HepG2 (cell line): ENCODE measurements at regions not wholly inside any gene's neighbourhood (a gene's known extent, or its start where the extent isn't known, plus 50 kb on each side); places are given as distances from the start of the nearest gene placed in this dataset.
A peak's percentile ranks its signal among the peaks of the same experiment; 100 is the strongest.

ENCODE experiments used
- ATAC-seq: fragments of 200-7000 bp; cut with Tn5 transposase; 3 replicates; pipeline ENCODE4 v1.9.1; 2020; ENCODE audit warnings: mild to moderate bottlenecking, moderate library complexity
- BruUV-seq: library from RNA; stranded (reverse); fragments of 400-500 nt; replicated peaks from 2 replicates; lab custom pipeline; 2021; lab: Mats Ljungman, UMichigan
- CTCF ChIA-PET: fragments of 300-600 bp; formaldehyde crosslinking; extraction: SDS; loops from one replicate; lab custom pipeline; 2021; ENCODE audit warnings: low total read pairs, inconsistent platforms, low intra/inter-chr PET ratio; lab: Yijun Ruan, JAX
- POLR2A ChIA-PET: fragments of 350-600 bp; sonication (Branson Sonifier 250); formaldehyde crosslinking; loops from one replicate; lab custom pipeline; 2020; ENCODE audit warnings: antibody characterized with exemption, inconsistent platforms; lab: Yijun Ruan, JAX
- DNase-seq: peaks from one replicate; pipeline ENCODE4 v3.0.0-alpha.2; 2015; ENCODE audit warnings: low spot score
- FAIRE-seq: peaks from 3 replicates; lab custom pipeline; 2011; peaks lifted over from hg19 to GRCh38; lab: Jason Lieb, UNC
- H2AFZ ChIP-seq: one replicate; pipeline ENCODE4 v1.6.1; 2011; ENCODE audit warnings: low read length, inconsistent platforms
- H3K27ac ChIP-seq: fragments of 300-600 bp; 3 replicates; pipeline ENCODE4 v1.8.0; 2011; ENCODE audit warnings: mixed run types, mild to moderate bottlenecking, mixed read lengths, low read length, inconsistent platforms; ENCODE audit not compliant: insufficient read depth; ENCODE audit errors: extremely low read length
- H3K27me3 ChIP-seq, 2 experiments: fragments of 200-600 bp in 1 of 2; 2 replicates in 1 of 2; 3 replicates in 1 of 2; pipeline versions ENCODE4 v1.6.0 to v1.8.0; 2011; ENCODE audit warnings: low read length in 2 of 2, mild to moderate bottlenecking in 2 of 2, moderate library complexity in 2 of 2, inconsistent platforms in 1 of 2; ENCODE audit not compliant: insufficient read depth in 2 of 2, control insufficient read depth in 1 of 2
- H3K36me3 ChIP-seq, 2 experiments: fragments of 200-600 bp in 1 of 2; replicated peaks in 1 of 2; 2 replicates in 1 of 2; 3 replicates in 1 of 2; pipeline versions ENCODE4 v1.5.1 to v1.8.0; 2011; ENCODE audit warnings: low read length in 2 of 2, inconsistent platforms in 1 of 2; ENCODE audit not compliant: insufficient read depth in 2 of 2, control insufficient read depth in 1 of 2
- H3K4me1 ChIP-seq: 2 replicates; pipeline ENCODE4 v1.5.1; 2012; ENCODE audit warnings: low read length, inconsistent platforms; ENCODE audit not compliant: insufficient read depth
- H3K4me2 ChIP-seq: 2 replicates; pipeline ENCODE4 v1.6.0; 2011; ENCODE audit warnings: low read depth, low read length, inconsistent platforms
- H3K4me3 ChIP-seq, 3 experiments: fragments of 200-600 bp in 1 of 3; sonication (generic), shearing (Covaris generic) in 1 of 3; replicated peaks in 1 of 3; 2 replicates each; pipeline ENCODE4 v1.5.1; 2011 to 2016; ENCODE audit warnings: low read length in 3 of 3, inconsistent platforms in 2 of 3, low read depth in 2 of 3, mild to moderate bottlenecking in 2 of 3, control low read depth in 1 of 3, mixed read lengths in 1 of 3; ENCODE audit not compliant: insufficient read depth in 1 of 3
- H3K79me2 ChIP-seq: one replicate; pipeline ENCODE4 v1.6.1; 2011; ENCODE audit warnings: low read length, inconsistent platforms; ENCODE audit not compliant: insufficient read depth
- H3K9ac ChIP-seq: 2 replicates; pipeline ENCODE4 v1.6.0; 2011; ENCODE audit warnings: mild to moderate bottlenecking, low read depth, low read length, inconsistent platforms; ENCODE audit not compliant: insufficient read depth
- H3K9me3 ChIP-seq: 2 replicates; pipeline ENCODE4 v1.5.1; 2012; ENCODE audit warnings: mild to moderate bottlenecking, low read length
- H4K20me1 ChIP-seq: 2 replicates; pipeline ENCODE4 v1.6.0; 2011; ENCODE audit warnings: inconsistent platforms, mild to moderate bottlenecking, low read length, moderate library complexity; ENCODE audit not compliant: insufficient read depth
- CEBPB ChIP-seq: IDR thresholded peaks from 2 replicates; pipeline ENCODE4 v1.6.1; 2011; ENCODE audit warnings: low read depth, low read length, improper control_type of control experiment, borderline replicate concordance
- HNF4A ChIP-seq: sonication (generic); formaldehyde crosslinking; IDR thresholded peaks from 2 replicates; pipeline ENCODE4 v1.4.0; 2020; ENCODE audit warnings: missing genetic modification reagents
- HNRNPK ChIP-seq: fragments of 200-400 bp; formaldehyde crosslinking; IDR thresholded peaks from 2 replicates; pipeline ENCODE4 v1.6.1; 2018; ENCODE audit warnings: low read length, low read depth, moderate library complexity, mild to moderate bottlenecking; ENCODE audit not compliant: poor library complexity, severe bottlenecking
- MNT ChIP-seq: fragments of 450-650 bp; IDR thresholded peaks from 2 replicates; pipeline ENCODE4 v1.6.1; 2016
- MYC ChIP-seq: sonication (generic); formaldehyde crosslinking; IDR thresholded peaks from 2 replicates; pipeline ENCODE4 v1.9.0; 2021; ENCODE audit warnings: missing genetic modification reagents, borderline replicate concordance
- TFDP1 ChIP-seq: IDR thresholded peaks from 2 replicates; pipeline ENCODE4 v1.6.1; 2016; ENCODE audit warnings: missing compliant biosample characterization, missing genetic modification reagents, borderline replicate concordance
- ZFP90 ChIP-seq: sonication (generic); formaldehyde crosslinking; IDR thresholded peaks from 2 replicates; pipeline ENCODE4 v1.8.0; 2022; ENCODE audit warnings: missing genetic modification reagents, mild to moderate bottlenecking, inconsistent platforms, borderline replicate concordance
- ZFX ChIP-seq: sonication (generic); formaldehyde crosslinking; IDR thresholded peaks from 2 replicates; pipeline ENCODE4 v1.4.0; 2020; ENCODE audit warnings: mild to moderate bottlenecking, low read depth, missing genetic modification reagents, moderate library complexity
- ZNF432 ChIP-seq: sonication (generic); formaldehyde crosslinking; IDR thresholded peaks from 2 replicates; pipeline ENCODE4 v1.5.0; 2020; ENCODE audit warnings: missing genetic modification reagents, mild to moderate bottlenecking, borderline replicate concordance
- ZNF678 ChIP-seq: sonication (generic); formaldehyde crosslinking; IDR thresholded peaks from 2 replicates; pipeline ENCODE4 v1.4.0; 2020; ENCODE audit warnings: mild to moderate bottlenecking, missing genetic modification reagents
- WGBS: methylation state at CpG from one replicate; pipeline ENCODE4 v1.1.6; 2017; ENCODE audit warnings: low lambda C conversion rate; 5-methylcytosine and 5-hydroxymethylcytosine counted together
- in situ Hi-C: cut with HindIII; loops from 2 replicates; pipeline ENCODE4 v1.10.0; 2017; ENCODE audit warnings: low pct_unique_long_range_greater_than_20kb; ENCODE audit not compliant: extremely low pct_ligation_motif_present
- intact Hi-C: fragments of 100-400 bp; cut with micrococcal nuclease; formaldehyde crosslinking; loops from one replicate; pipeline ENCODE4 v1.10.0; 2022; ENCODE audit not compliant: unreplicated experiment
- TF ChIP-seq, protein P1 (sequence below): sonication (generic); formaldehyde crosslinking; IDR thresholded peaks from 2 replicates; pipeline ENCODE4 v1.4.0; 2020; ENCODE audit warnings: missing genetic modification reagents
- TF ChIP-seq, protein P2 (sequence below): sonication (generic); formaldehyde crosslinking; IDR thresholded peaks from 2 replicates; pipeline ENCODE4 v1.4.0; 2020; ENCODE audit warnings: missing genetic modification reagents

DNA sequence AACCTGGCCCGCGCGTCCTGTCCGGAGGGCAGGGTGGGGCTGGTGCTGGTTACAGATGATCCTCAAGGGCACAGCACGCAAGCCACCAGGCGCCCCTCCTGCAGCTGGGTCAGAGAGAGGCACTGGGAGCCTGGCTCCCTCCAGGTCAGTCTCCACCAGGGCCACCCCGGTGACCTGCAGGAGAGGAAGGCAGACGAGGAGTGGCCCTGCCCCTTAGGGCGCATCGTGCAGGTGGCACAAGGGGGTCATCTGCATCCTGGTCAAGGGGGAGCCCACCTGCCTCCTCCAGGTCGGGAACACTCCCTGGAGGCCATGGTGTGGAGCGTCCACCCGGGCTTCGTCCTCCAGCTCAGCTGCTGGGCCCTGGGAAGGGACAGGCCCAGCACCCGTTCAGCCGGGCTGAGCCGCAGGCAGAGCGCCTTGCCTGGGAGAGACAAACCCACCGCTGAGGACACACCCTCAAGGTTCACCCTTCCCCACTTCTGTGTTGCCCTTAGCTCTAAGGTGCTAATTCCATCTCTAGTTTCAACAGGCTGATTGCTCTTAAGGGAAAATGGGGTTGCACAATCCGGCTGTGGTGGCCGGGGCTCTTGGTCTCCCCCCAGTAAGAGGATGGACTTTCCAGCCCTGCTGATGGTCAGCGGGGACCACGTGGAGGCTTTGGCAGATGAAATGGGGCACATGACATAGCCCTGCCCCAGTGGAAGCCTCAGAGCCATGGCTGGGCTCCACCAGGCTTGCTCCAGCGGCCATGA lies 63.2 kb downstream of the SIK1 start:
- in situ Hi-C loops (no loop called here), intact Hi-C loops (loop anchor here (2.0 kb wide), 1 partner anchor 71 kb away; no protein-coding TSS in a partner anchor)
- BruUV-seq: no TSS peak
- H3K27me3 ChIP-seq: peaks cover 9 to 69% of the 10 kb centered on the region in 2 experiments; a peak in 3 of 5 replicates
- no peak for FAIRE-seq
- 45% methylated on average over 8 of the region's 24 CpGs for WGBS
- no peaks in the 10 kb centered on the region for H3K9me3 ChIP-seq
- H3K36me3 ChIP-seq: no peaks in the 10 kb centered on the region
- H4K20me1 ChIP-seq: no peaks in the 10 kb centered on the region
- peak; percentile 10; the same call in 2 of the 3 replicates for ATAC-seq
- H3K4me1 ChIP-seq: peaks cover 51% of the 10 kb centered on the region
- POLR2A ChIA-PET: no interaction called here
- DNase-seq: no peak
- H3K4me3 ChIP-seq: no peak overlapping the region
- no peak overlapping the region for H2AFZ ChIP-seq
- TF ChIP-seq HNF4A (CRISPR knock-in tag) (peak; percentile 23), HNRNPK (no peak), ZNF432 (no peak), CEBPB (peak; percentile 66), MYC (CRISPR knock-in tag) (0 out of 2 replicates have a peak, but pooled peaks have one; percentile 9), ZFP90 (CRISPR knock-in tag) (no peak), ZNF678 (CRISPR knock-in tag) (no peak), TFDP1 (CRISPR knock-in tag) (no peak), ZFX (CRISPR knock-in tag) (peak; percentile 13; the same call in 1 of the 2 replicates), MNT (peak; percentile 35; the same call in 1 of the 2 replicates)
- TF ChIP-seq, protein P1, sequence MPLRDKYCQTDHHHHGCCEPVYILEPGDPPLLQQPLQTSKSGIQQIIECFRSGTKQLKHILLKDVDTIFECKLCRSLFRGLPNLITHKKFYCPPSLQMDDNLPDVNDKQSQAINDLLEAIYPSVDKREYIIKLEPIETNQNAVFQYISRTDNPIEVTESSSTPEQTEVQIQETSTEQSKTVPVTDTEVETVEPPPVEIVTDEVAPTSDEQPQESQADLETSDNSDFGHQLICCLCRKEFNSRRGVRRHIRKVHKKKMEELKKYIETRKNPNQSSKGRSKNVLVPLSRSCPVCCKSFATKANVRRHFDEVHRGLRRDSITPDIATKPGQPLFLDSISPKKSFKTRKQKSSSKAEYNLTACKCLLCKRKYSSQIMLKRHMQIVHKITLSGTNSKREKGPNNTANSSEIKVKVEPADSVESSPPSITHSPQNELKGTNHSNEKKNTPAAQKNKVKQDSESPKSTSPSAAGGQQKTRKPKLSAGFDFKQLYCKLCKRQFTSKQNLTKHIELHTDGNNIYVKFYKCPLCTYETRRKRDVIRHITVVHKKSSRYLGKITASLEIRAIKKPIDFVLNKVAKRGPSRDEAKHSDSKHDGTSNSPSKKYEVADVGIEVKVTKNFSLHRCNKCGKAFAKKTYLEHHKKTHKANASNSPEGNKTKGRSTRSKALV (CRISPR knock-in tag): no peak
- TF ChIP-seq, protein P2, sequence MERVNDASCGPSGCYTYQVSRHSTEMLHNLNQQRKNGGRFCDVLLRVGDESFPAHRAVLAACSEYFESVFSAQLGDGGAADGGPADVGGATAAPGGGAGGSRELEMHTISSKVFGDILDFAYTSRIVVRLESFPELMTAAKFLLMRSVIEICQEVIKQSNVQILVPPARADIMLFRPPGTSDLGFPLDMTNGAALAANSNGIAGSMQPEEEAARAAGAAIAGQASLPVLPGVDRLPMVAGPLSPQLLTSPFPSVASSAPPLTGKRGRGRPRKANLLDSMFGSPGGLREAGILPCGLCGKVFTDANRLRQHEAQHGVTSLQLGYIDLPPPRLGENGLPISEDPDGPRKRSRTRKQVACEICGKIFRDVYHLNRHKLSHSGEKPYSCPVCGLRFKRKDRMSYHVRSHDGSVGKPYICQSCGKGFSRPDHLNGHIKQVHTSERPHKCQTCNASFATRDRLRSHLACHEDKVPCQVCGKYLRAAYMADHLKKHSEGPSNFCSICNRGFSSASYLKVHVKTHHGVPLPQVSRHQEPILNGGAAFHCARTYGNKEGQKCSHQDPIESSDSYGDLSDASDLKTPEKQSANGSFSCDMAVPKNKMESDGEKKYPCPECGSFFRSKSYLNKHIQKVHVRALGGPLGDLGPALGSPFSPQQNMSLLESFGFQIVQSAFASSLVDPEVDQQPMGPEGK (CRISPR knock-in tag): peak; percentile 31; the same call in 1 of the 2 replicates
- CTCF ChIA-PET: no interaction called here
- H3K9ac ChIP-seq: no peak overlapping the region
- H3K27ac ChIP-seq: no peak overlapping the region
- H3K4me2 ChIP-seq: no peak overlapping the region
- no peaks in the 10 kb centered on the region for H3K79me2 ChIP-seq
